ENCODE measurements at regions not wholly inside any gene's neighbourhood (a gene's known extent, or its start where the extent isn't known, plus 50 kb on each side); places are given as distances from the start of the nearest gene placed in this dataset.

DNA sequence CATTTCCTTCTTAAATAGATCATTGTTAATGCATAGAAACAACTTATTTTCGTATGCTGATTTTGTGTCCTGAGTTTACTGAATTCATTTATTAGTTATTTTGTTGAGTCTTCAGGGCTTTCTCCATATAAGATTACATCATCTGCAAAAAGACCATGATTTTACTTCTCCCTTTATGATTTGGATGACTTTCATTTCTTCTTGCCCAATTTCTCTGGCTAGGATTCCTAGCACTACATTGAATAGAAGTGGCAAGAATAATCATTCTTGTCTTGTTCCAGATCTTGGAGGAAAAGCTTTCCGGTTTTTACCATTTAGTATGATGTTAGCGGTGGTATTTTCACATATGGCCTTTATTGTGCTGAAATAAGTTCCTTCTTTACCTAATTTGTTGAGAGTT, 303.0 kb upstream of the RTL1 start:
- Histone ChIP-seq H3K4me2 (ENCODE audit: low read length) (no peak overlapping the region), H3K36me3 (ENCODE audit: insufficient read depth, low read length) (no peaks in the 10 kb centered on the region), H3K9ac (ENCODE audit: low read length) (no peak overlapping the region), H4K20me1 (ENCODE audit: insufficient read depth) (no peaks in the 10 kb centered on the region), H3K79me2 (replicated peaks; ENCODE audit: insufficient read depth, low read length) (no peaks in the 10 kb centered on the region), H3K4me3 (ENCODE audit: low read length) (no peak overlapping the region), H3K9me3 (ENCODE audit: low read length) (peaks cover 5% of the 10 kb centered on the region), H2AFZ (ENCODE audit: low read depth, low read length) (no peak overlapping the region), H3K9me2 (ENCODE audit: insufficient read depth, low read length) (no peaks in the 10 kb centered on the region), H3F3A (ENCODE audit: insufficient read depth, low read length, poor library complexity, severe bottlenecking) (no peaks in the 10 kb centered on the region), H3K27me3 (ENCODE audit: insufficient read depth, low read depth, low read length) (no peaks in the 10 kb centered on the region), H3K27ac (ENCODE audit: low read length) (no peak overlapping the region)
- TF ChIP-seq SMC3 (conservative IDR thresholded peaks at IDR 0.05; ENCODE audit: poor library complexity): no peak
- TF ChIP-seq, protein P1, sequence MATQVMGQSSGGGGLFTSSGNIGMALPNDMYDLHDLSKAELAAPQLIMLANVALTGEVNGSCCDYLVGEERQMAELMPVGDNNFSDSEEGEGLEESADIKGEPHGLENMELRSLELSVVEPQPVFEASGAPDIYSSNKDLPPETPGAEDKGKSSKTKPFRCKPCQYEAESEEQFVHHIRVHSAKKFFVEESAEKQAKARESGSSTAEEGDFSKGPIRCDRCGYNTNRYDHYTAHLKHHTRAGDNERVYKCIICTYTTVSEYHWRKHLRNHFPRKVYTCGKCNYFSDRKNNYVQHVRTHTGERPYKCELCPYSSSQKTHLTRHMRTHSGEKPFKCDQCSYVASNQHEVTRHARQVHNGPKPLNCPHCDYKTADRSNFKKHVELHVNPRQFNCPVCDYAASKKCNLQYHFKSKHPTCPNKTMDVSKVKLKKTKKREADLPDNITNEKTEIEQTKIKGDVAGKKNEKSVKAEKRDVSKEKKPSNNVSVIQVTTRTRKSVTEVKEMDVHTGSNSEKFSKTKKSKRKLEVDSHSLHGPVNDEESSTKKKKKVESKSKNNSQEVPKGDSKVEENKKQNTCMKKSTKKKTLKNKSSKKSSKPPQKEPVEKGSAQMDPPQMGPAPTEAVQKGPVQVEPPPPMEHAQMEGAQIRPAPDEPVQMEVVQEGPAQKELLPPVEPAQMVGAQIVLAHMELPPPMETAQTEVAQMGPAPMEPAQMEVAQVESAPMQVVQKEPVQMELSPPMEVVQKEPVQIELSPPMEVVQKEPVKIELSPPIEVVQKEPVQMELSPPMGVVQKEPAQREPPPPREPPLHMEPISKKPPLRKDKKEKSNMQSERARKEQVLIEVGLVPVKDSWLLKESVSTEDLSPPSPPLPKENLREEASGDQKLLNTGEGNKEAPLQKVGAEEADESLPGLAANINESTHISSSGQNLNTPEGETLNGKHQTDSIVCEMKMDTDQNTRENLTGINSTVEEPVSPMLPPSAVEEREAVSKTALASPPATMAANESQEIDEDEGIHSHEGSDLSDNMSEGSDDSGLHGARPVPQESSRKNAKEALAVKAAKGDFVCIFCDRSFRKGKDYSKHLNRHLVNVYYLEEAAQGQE (IDR thresholded peaks at IDR 0.05; ENCODE audit: borderline replicate concordance): no peak
- no peak for TF ChIP-seq TAF1 (IDR thresholded peaks at IDR 0.05; ENCODE audit: low read depth)
- no peak for TF ChIP-seq EZH2 (IDR thresholded peaks at IDR 0.05; ENCODE audit: borderline replicate concordance, insufficient read depth, low read length, poor library complexity, severe bottlenecking)
- no peak for TF ChIP-seq RAD21 (conservative IDR thresholded peaks at IDR 0.05)
- no peak for TF ChIP-seq MXI1 (conservative IDR thresholded peaks at IDR 0.05; ENCODE audit: poor library complexity, severe bottlenecking)
- TF ChIP-seq, protein P2, sequence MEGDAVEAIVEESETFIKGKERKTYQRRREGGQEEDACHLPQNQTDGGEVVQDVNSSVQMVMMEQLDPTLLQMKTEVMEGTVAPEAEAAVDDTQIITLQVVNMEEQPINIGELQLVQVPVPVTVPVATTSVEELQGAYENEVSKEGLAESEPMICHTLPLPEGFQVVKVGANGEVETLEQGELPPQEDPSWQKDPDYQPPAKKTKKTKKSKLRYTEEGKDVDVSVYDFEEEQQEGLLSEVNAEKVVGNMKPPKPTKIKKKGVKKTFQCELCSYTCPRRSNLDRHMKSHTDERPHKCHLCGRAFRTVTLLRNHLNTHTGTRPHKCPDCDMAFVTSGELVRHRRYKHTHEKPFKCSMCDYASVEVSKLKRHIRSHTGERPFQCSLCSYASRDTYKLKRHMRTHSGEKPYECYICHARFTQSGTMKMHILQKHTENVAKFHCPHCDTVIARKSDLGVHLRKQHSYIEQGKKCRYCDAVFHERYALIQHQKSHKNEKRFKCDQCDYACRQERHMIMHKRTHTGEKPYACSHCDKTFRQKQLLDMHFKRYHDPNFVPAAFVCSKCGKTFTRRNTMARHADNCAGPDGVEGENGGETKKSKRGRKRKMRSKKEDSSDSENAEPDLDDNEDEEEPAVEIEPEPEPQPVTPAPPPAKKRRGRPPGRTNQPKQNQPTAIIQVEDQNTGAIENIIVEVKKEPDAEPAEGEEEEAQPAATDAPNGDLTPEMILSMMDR (IDR thresholded peaks at IDR 0.05; ENCODE audit: poor library complexity, severe bottlenecking): no peak
- no peak for TF ChIP-seq EP300 (conservative IDR thresholded peaks at IDR 0.05; ENCODE audit: poor library complexity, severe bottlenecking)
- TF ChIP-seq POLR2AphosphoS5 (IDR thresholded peaks at IDR 0.05): no peak

DNA sequence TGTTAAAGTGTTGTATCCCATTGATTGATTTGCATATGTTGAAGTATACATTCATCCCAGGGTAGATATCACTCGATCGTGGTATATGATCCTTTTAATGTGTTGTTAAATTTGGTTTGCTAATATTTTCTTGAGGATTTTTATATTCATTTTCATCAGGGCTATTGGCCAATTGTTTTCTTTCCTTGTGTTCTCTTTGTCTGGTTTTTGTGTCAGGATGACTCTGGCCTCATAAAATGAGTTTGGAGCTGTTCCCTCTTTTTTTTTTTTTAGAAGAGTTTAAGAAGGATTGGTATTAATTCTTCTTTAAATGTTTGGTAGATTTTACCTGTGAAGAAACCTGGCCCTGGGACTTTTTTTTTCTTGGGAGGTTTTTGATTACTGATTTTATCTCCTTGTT, 303.5 kb upstream of the RTL1 start:
- Histone ChIP-seq H3K79me2 (replicated peaks; ENCODE audit: insufficient read depth, low read length) (no peaks in the 10 kb centered on the region), H3K4me2 (ENCODE audit: low read length) (no peak overlapping the region), H3K4me3 (ENCODE audit: low read length) (no peak overlapping the region), H3K27ac (ENCODE audit: low read length) (no peak overlapping the region), H3K27me3 (ENCODE audit: insufficient read depth, low read depth, low read length) (no peaks in the 10 kb centered on the region), H3K9me2 (ENCODE audit: insufficient read depth, low read length) (no peaks in the 10 kb centered on the region), H4K20me1 (ENCODE audit: insufficient read depth) (no peaks in the 10 kb centered on the region), H3F3A (ENCODE audit: insufficient read depth, low read length, poor library complexity, severe bottlenecking) (no peaks in the 10 kb centered on the region), H2AFZ (ENCODE audit: low read depth, low read length) (no peak overlapping the region), H3K9me3 (ENCODE audit: low read length) (peaks cover 5% of the 10 kb centered on the region), H3K9ac (ENCODE audit: low read length) (no peak overlapping the region), H3K36me3 (ENCODE audit: insufficient read depth, low read length) (no peaks in the 10 kb centered on the region)
- no peak for TF ChIP-seq TAF1 (IDR thresholded peaks at IDR 0.05; ENCODE audit: low read depth)
- no peak for TF ChIP-seq SMC3 (conservative IDR thresholded peaks at IDR 0.05; ENCODE audit: poor library complexity)
- no peak for TF ChIP-seq EP300 (conservative IDR thresholded peaks at IDR 0.05; ENCODE audit: poor library complexity, severe bottlenecking)
- no peak for TF ChIP-seq RAD21 (conservative IDR thresholded peaks at IDR 0.05)
- TF ChIP-seq POLR2AphosphoS5 (IDR thresholded peaks at IDR 0.05): no peak
- TF ChIP-seq, protein P2 (IDR thresholded peaks at IDR 0.05; ENCODE audit: poor library complexity, severe bottlenecking): no peak
- no peak for TF ChIP-seq MXI1 (conservative IDR thresholded peaks at IDR 0.05; ENCODE audit: poor library complexity, severe bottlenecking)
- TF ChIP-seq EZH2 (IDR thresholded peaks at IDR 0.05; ENCODE audit: borderline replicate concordance, insufficient read depth, low read length, poor library complexity, severe bottlenecking): no peak
- TF ChIP-seq, protein P1 (IDR thresholded peaks at IDR 0.05; ENCODE audit: borderline replicate concordance): no peak

All from neural cell (in vitro differentiated cells).